Endothelial cell of umbilical vein (primary cell): ENCODE measurements at regions not wholly inside any gene's neighbourhood (a gene's known extent, or its start where the extent isn't known, plus 50 kb on each side); places are given as distances from the start of the nearest gene placed in this dataset.

ENCODE experiments used
- BruUV-seq: library from RNA; stranded (reverse); fragments of 400-500 nt; replicated peaks from 2 replicates; lab custom pipeline; 2021; lab: Mats Ljungman, UMichigan
- CTCF ChIA-PET: fragments of 300-600, 350-600 bp; sonication (Branson Sonifier 250); formaldehyde crosslinking; loops from one replicate; lab custom pipeline; 2021; ENCODE audit warnings: antibody characterized with exemption, inconsistent platforms; lab: Charles Lee
- POLR2A ChIA-PET: fragments of 300-600, 350-600 bp; sonication (Branson Sonifier 250); formaldehyde crosslinking; loops from one replicate; lab custom pipeline; 2021; ENCODE audit warnings: antibody characterized with exemption, inconsistent platforms; lab: Charles Lee
- DNase-seq: peaks from one replicate; pipeline ENCODE4 v3.0.0-alpha.2; 2011; ENCODE audit warnings: low read depth, low spot score
- FAIRE-seq: peaks from 2 replicates; lab custom pipeline; 2011; peaks lifted over from hg19 to GRCh38; lab: Jason Lieb, UNC
- H2AFZ ChIP-seq: 2 replicates; pipeline ENCODE4 v1.6.0; 2012; ENCODE audit warnings: low read depth, low read length, control low read depth, inconsistent platforms
- H3K27ac ChIP-seq: 2 replicates; pipeline ENCODE4 v1.5.1; 2011; ENCODE audit warnings: low read depth, mild to moderate bottlenecking, control low read depth, low read length, moderate library complexity; ENCODE audit not compliant: insufficient read depth
- H3K27me3 ChIP-seq, 2 experiments: 2 replicates each; pipeline versions ENCODE4 v1.6.0 to v1.6.1; 2011; ENCODE audit warnings: low read length in 2 of 2, mixed read lengths in 1 of 2; ENCODE audit not compliant: control insufficient read depth in 2 of 2, insufficient read depth in 2 of 2
- H3K36me3 ChIP-seq, 2 experiments: 2 replicates in 1 of 2; 3 replicates in 1 of 2; pipeline ENCODE4 v1.5.1; 2011; ENCODE audit warnings: low read length in 2 of 2, mild to moderate bottlenecking in 1 of 2, moderate library complexity in 1 of 2; ENCODE audit not compliant: control insufficient read depth in 2 of 2, insufficient read depth in 2 of 2; ENCODE audit errors: extremely low read depth in 1 of 2
- H3K4me1 ChIP-seq: 3 replicates; pipeline ENCODE4 v1.5.1; 2011; ENCODE audit warnings: mild to moderate bottlenecking, low read length; ENCODE audit not compliant: control insufficient read depth, insufficient read depth; ENCODE audit errors: extremely low read depth
- H3K4me2 ChIP-seq: 2 replicates; pipeline ENCODE4 v1.6.1; 2011; ENCODE audit warnings: low read length, control low read depth, mixed read lengths; ENCODE audit not compliant: insufficient read depth
- H3K4me3 ChIP-seq, 3 experiments: fragments of 200-600 bp in 1 of 3; sonication (generic), shearing (Covaris generic) in 1 of 3; replicated peaks in 1 of 3; 2 replicates each; pipeline ENCODE4 v1.5.1; 2011 to 2016; ENCODE audit warnings: control low read depth in 3 of 3, low read length in 3 of 3, mild to moderate bottlenecking in 2 of 3, inconsistent platforms in 1 of 3, low read depth in 1 of 3, moderate library complexity in 1 of 3; ENCODE audit not compliant: insufficient read depth in 1 of 3
- H3K79me2 ChIP-seq: 2 replicates; pipeline ENCODE4 v1.6.0; 2012; ENCODE audit warnings: low read length, inconsistent platforms; ENCODE audit not compliant: control insufficient read depth, insufficient read depth
- H3K9ac ChIP-seq: replicated peaks from 2 replicates; pipeline ENCODE3; 2011; ENCODE audit warnings: low read length, control low read depth; ENCODE audit not compliant: insufficient read depth; ENCODE audit errors: extremely low read depth
- H3K9me1 ChIP-seq: replicated peaks from 3 replicates; pipeline ENCODE4 v1.6.0; 2011; ENCODE audit warnings: mild to moderate bottlenecking, low read length; ENCODE audit not compliant: control insufficient read depth, insufficient read depth; ENCODE audit errors: extremely low read depth
- H3K9me3 ChIP-seq: replicated peaks from 2 replicates; pipeline ENCODE4 v1.5.1; 2012; ENCODE audit warnings: low read length, inconsistent platforms; ENCODE audit not compliant: control insufficient read depth, insufficient read depth
- H4K20me1 ChIP-seq: replicated peaks from 2 replicates; pipeline ENCODE3; 2011; ENCODE audit warnings: mild to moderate bottlenecking, low read length; ENCODE audit not compliant: control insufficient read depth, insufficient read depth; ENCODE audit errors: extremely low read depth
- CTCF ChIP-seq, 2 donors: IDR thresholded peaks; 1 replicate in 1 of 2; 2 replicates in 1 of 2; pipeline ENCODE4 v1.5.1; 2011; ENCODE audit warnings: low read length in 2 of 2, mild to moderate bottlenecking in 2 of 2, moderate library complexity in 2 of 2, control low read depth in 1 of 2, inconsistent platforms in 1 of 2, low read depth in 1 of 2; ENCODE audit not compliant: insufficient read depth in 1 of 2; ENCODE audit errors: extremely low read depth in 1 of 2
- EZH2 ChIP-seq: IDR thresholded peaks from 2 replicates; pipeline ENCODE4 v1.6.1; 2012; ENCODE audit warnings: borderline replicate concordance, low read depth, mild to moderate bottlenecking, moderate library complexity, low read length, inconsistent platforms; ENCODE audit not compliant: severe bottlenecking
- FOS ChIP-seq: IDR thresholded peaks from 2 replicates; pipeline ENCODE4 v1.6.1; 2011; ENCODE audit warnings: mild to moderate bottlenecking, low read length, moderate library complexity, borderline replicate concordance; ENCODE audit not compliant: insufficient read depth
- GATA2 ChIP-seq: IDR thresholded peaks from 2 replicates; pipeline ENCODE4 v1.7.0; 2011; ENCODE audit warnings: low read depth, mild to moderate bottlenecking, moderate library complexity, mixed read lengths, low read length; ENCODE audit not compliant: insufficient read length, insufficient read depth
- JUN ChIP-seq: IDR thresholded peaks from 2 replicates; pipeline ENCODE4 v1.6.1; 2011; ENCODE audit warnings: borderline replicate concordance, low read depth; ENCODE audit not compliant: insufficient read length, insufficient read depth
- MAX ChIP-seq: IDR thresholded peaks from 2 replicates; pipeline ENCODE4 v1.6.1; 2011; ENCODE audit not compliant: insufficient read depth, insufficient read length
- MYC ChIP-seq: IDR thresholded peaks from one replicate; pipeline ENCODE4 v1.6.1; 2011; ENCODE audit warnings: mild to moderate bottlenecking, low read depth, low read length
- POLR2A ChIP-seq: IDR thresholded peaks from 2 replicates; pipeline ENCODE4 v1.6.1; 2012; ENCODE audit warnings: low read depth, mild to moderate bottlenecking, control low read depth, low read length
- POLR2AphosphoS5 ChIP-seq: IDR thresholded peaks from 2 replicates; pipeline ENCODE4 v1.6.1; 2012; ENCODE audit warnings: low read depth, mild to moderate bottlenecking, control low read depth, low read length, moderate library complexity; ENCODE audit not compliant: insufficient read depth
- dilution Hi-C: fragments of 300-500 bp; cut with MboI; formaldehyde crosslinking; loops from one replicate; pipeline ENCODE4 v1.15.0; 2019; ENCODE audit warnings: low sequenced_read_pairs; ENCODE audit not compliant: extremely low pct_ligation_motif_present
- intact Hi-C: fragments of 100-400 bp; cut with micrococcal nuclease; formaldehyde crosslinking; loops from one replicate; pipeline ENCODE4 v1.10.0; 2022

GRCh38 chr17:14417336-14417735 is 116.5 kb downstream of the HS3ST3B1 start:
- dilution Hi-C loops, result no loop called here
- H3K27ac ChIP-seq, result no peak overlapping the region
- CTCF ChIA-PET, result no interaction called here
- no peaks in the 10 kb centered on the region for H3K27me3 ChIP-seq
- FAIRE-seq (no peak), DNase-seq (no peak)
- intact Hi-C loops, result no loop called here
- H3K79me2 ChIP-seq, result no peaks in the 10 kb centered on the region
- no peaks in the 10 kb centered on the region for H3K9me1 ChIP-seq
- no peak overlapping the region for H3K4me3 ChIP-seq
- H2AFZ ChIP-seq, result no peak overlapping the region
- no peaks in the 10 kb centered on the region for H4K20me1 ChIP-seq
- no peak overlapping the region for H3K9ac ChIP-seq
- BruUV-seq, result no TSS peak
- no peak overlapping the region for H3K4me2 ChIP-seq
- TF ChIP-seq POLR2A (no peak), CTCF (IDR thresholded peaks at IDR 0.05; ENCODE audit: extremely low read depth in 1 of 2, insufficient read depth in 1 of 2, low read depth in 1 of 2, low read length in 2 of 2) (no peak), FOS (no peak), MYC (no peak), EZH2 (no peak), JUN (no peak)
- no peaks in the 10 kb centered on the region for H3K9me3 ChIP-seq
- H3K36me3 ChIP-seq, result no peaks in the 10 kb centered on the region
- POLR2A ChIA-PET, result no interaction called here
- no peaks in the 10 kb centered on the region for H3K4me1 ChIP-seq

GRCh38 chr17:14409292-14409691 is 108.4 kb downstream of the HS3ST3B1 start:
- Histone ChIP-seq H3K9me3 (no peaks in the 10 kb centered on the region), H3K4me1 (no peaks in the 10 kb centered on the region), H4K20me1 (no peaks in the 10 kb centered on the region), H3K36me3 (no peaks in the 10 kb centered on the region), H3K4me3 (no peak overlapping the region), H3K27me3 (no peaks in the 10 kb centered on the region), H3K4me2 (no peak overlapping the region), H3K9ac (no peak overlapping the region), H3K79me2 (no peaks in the 10 kb centered on the region), H2AFZ (no peak overlapping the region), H3K9me1 (no peaks in the 10 kb centered on the region), H3K27ac (no peak overlapping the region)
- POLR2A ChIA-PET, result no interaction called here
- CTCF ChIA-PET, result interaction anchor here (0.9 kb wide), 1 partner anchor 12 kb away, joined by 3 read pairs; no protein-coding TSS in a partner anchor
- intact Hi-C loops (no loop called here), dilution Hi-C loops (no loop called here)
- BruUV-seq, result no TSS peak
- no peak for FAIRE-seq
- TF ChIP-seq POLR2A (no peak), MYC (no peak), CTCF (IDR thresholded peaks at IDR 0.05; ENCODE audit: extremely low read depth in 1 of 2, insufficient read depth in 1 of 2, low read depth in 1 of 2, low read length in 2 of 2) (no peak), JUN (no peak), MAX (no peak), POLR2AphosphoS5 (no peak), FOS (no peak), EZH2 (no peak), GATA2 (no peak)
- no peak for DNase-seq
